Loucy (cell line): ENCODE measurements at regions not wholly inside any gene's neighbourhood (a gene's known extent, or its start where the extent isn't known, plus 50 kb on each side); places are given as distances from the start of the nearest gene placed in this dataset.

ENCODE experiments used
- CTCF ChIP-seq: fragments of 200-600 bp; sonication (generic); conservative IDR thresholded peaks from 2 replicates; pipeline ENCODE4 v1.5.1; 2014; ENCODE audit warnings: mild to moderate bottlenecking, antibody characterized with exemption, low read length
- EZH2phosphoT487 ChIP-seq: fragments of 200-600 bp; IDR thresholded peaks from 2 replicates; pipeline ENCODE4 v1.6.1; 2018; ENCODE audit warnings: antibody characterized with exemption, mild to moderate bottlenecking, moderate library complexity, borderline replicate concordance

- TF ChIP-seq EZH2phosphoT487: no peak
- no peak for TF ChIP-seq CTCF
These were observed 57.3 kb upstream of the OSTN start for GRCh38 chr3:191141728-191142127.
